ENCODE measurements at regions not wholly inside any gene's neighbourhood (a gene's known extent, or its start where the extent isn't known, plus 50 kb on each side); places are given as distances from the start of the nearest gene placed in this dataset.

DNA sequence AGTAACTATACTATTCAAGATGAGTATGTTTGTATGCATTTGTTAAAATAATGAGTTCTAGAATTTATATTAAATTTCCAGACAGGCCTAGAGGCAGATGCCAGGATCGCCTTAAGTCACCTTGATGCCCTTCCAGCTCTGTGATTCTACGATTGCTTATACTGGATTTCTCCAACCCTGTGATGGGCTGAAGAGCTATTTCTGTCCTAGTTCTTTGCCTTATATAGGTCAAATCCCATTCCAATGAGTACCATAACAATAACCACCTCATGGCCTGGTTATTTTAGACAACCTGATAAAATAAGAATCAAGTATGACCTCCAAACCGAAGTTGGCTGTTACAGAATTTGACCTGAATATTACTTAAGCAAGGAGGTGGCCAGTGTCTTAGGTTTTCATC is 79.8 kb upstream of the BLID start:
- TF ChIP-seq, protein P1, sequence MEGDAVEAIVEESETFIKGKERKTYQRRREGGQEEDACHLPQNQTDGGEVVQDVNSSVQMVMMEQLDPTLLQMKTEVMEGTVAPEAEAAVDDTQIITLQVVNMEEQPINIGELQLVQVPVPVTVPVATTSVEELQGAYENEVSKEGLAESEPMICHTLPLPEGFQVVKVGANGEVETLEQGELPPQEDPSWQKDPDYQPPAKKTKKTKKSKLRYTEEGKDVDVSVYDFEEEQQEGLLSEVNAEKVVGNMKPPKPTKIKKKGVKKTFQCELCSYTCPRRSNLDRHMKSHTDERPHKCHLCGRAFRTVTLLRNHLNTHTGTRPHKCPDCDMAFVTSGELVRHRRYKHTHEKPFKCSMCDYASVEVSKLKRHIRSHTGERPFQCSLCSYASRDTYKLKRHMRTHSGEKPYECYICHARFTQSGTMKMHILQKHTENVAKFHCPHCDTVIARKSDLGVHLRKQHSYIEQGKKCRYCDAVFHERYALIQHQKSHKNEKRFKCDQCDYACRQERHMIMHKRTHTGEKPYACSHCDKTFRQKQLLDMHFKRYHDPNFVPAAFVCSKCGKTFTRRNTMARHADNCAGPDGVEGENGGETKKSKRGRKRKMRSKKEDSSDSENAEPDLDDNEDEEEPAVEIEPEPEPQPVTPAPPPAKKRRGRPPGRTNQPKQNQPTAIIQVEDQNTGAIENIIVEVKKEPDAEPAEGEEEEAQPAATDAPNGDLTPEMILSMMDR (IDR thresholded peaks at IDR 0.05) = no peak
- no peak for TF ChIP-seq CHD4 (IDR thresholded peaks at IDR 0.05; ENCODE audit: borderline replicate concordance)
- TF ChIP-seq ESRRA (IDR thresholded peaks at IDR 0.05; ENCODE audit: borderline replicate concordance, low read length) = no peak
- no peak for TF ChIP-seq CEBPB (IDR thresholded peaks at IDR 0.05)
- TF ChIP-seq, protein P2, sequence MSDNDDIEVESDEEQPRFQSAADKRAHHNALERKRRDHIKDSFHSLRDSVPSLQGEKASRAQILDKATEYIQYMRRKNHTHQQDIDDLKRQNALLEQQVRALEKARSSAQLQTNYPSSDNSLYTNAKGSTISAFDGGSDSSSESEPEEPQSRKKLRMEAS (IDR thresholded peaks at IDR 0.05) = no peak

Measured in A549 (cell line).